HepG2 (cell line): ENCODE measurements at regions not wholly inside any gene's neighbourhood (a gene's known extent, or its start where the extent isn't known, plus 50 kb on each side); places are given as distances from the start of the nearest gene placed in this dataset.

Source experiments
- DR1 ChIP-seq: sonication (generic); formaldehyde crosslinking; IDR thresholded peaks from 2 replicates; pipeline ENCODE4 v1.8.0; 2021; ENCODE audit warnings: mild to moderate bottlenecking, missing genetic modification reagents, inconsistent platforms
- FOXJ3 ChIP-seq: sonication (generic); formaldehyde crosslinking; IDR thresholded peaks from 2 replicates; pipeline ENCODE4 v1.4.0; 2020; ENCODE audit warnings: missing genetic modification reagents, mild to moderate bottlenecking, borderline replicate concordance
- FOXK1 ChIP-seq: sonication (generic); formaldehyde crosslinking; IDR thresholded peaks from 2 replicates; pipeline ENCODE4 v1.4.0; 2020; ENCODE audit warnings: low read depth, missing genetic modification reagents, borderline replicate concordance
- GATA4 ChIP-seq: sonication (generic); IDR thresholded peaks from 2 replicates; pipeline ENCODE4 v1.6.1; 2016; ENCODE audit warnings: antibody characterized with exemption, low read depth, borderline replicate concordance
- HNF4A ChIP-seq: sonication (generic); formaldehyde crosslinking; IDR thresholded peaks from 2 replicates; pipeline ENCODE4 v1.4.0; 2020; ENCODE audit warnings: missing genetic modification reagents
- HNRNPK ChIP-seq: fragments of 200-400 bp; formaldehyde crosslinking; IDR thresholded peaks from 2 replicates; pipeline ENCODE4 v1.6.1; 2018; ENCODE audit warnings: low read length, low read depth, moderate library complexity, mild to moderate bottlenecking; ENCODE audit not compliant: poor library complexity, severe bottlenecking
- KDM6A ChIP-seq: IDR thresholded peaks from 2 replicates; pipeline ENCODE4 v1.6.1; 2016; ENCODE audit warnings: low read depth
- MAX ChIP-seq: IDR thresholded peaks from 2 replicates; pipeline ENCODE4 v1.6.1; 2012; ENCODE audit warnings: inconsistent platforms
- MEIS2 ChIP-seq: sonication (generic); formaldehyde crosslinking; IDR thresholded peaks from 2 replicates; pipeline ENCODE4 v1.9.0; 2021; ENCODE audit warnings: mild to moderate bottlenecking, missing genetic modification reagents
- MLX ChIP-seq: IDR thresholded peaks from 2 replicates; pipeline ENCODE4 v1.6.1; 2016
- NR2F6 ChIP-seq, 2 experiments: IDR thresholded peaks; 2 replicates each; pipeline ENCODE4 v1.6.1; 2016; ENCODE audit warnings: antibody characterized with exemption in 1 of 2, mild to moderate bottlenecking in 1 of 2
- SMARCE1 ChIP-seq: fragments of 450-650 bp; IDR thresholded peaks from 2 replicates; pipeline ENCODE4 v1.6.1; 2017; ENCODE audit warnings: borderline replicate concordance
- SYNCRIP ChIP-seq: fragments of 200-400 bp; formaldehyde crosslinking; IDR thresholded peaks from 2 replicates; pipeline ENCODE4 v1.6.1; 2018; ENCODE audit warnings: mild to moderate bottlenecking, low read depth, low read length; ENCODE audit not compliant: insufficient read depth
- TGIF2 ChIP-seq: IDR thresholded peaks from 2 replicates; pipeline ENCODE4 v1.6.1; 2016; ENCODE audit warnings: control low read depth, missing compliant biosample characterization
- TP53 ChIP-seq: sonication (generic); formaldehyde crosslinking; conservative IDR thresholded peaks from 2 replicates; pipeline ENCODE4 v1.4.0; 2020; ENCODE audit warnings: missing genetic modification reagents
- ZNF12 ChIP-seq: sonication (generic); formaldehyde crosslinking; IDR thresholded peaks from 2 replicates; pipeline ENCODE4 v1.5.0; 2020; ENCODE audit warnings: missing genetic modification reagents
- ZNF34 ChIP-seq: sonication (generic); formaldehyde crosslinking; IDR thresholded peaks from 2 replicates; pipeline ENCODE4 v1.4.0; 2020; ENCODE audit warnings: mild to moderate bottlenecking, missing genetic modification reagents, borderline replicate concordance
- ZNF350 ChIP-seq: sonication (generic); formaldehyde crosslinking; IDR thresholded peaks from 2 replicates; pipeline ENCODE4 v1.4.0; 2020; ENCODE audit warnings: mild to moderate bottlenecking, low read depth, missing genetic modification reagents, borderline replicate concordance
- ZNF362 ChIP-seq: sonication (generic); formaldehyde crosslinking; IDR thresholded peaks from 2 replicates; pipeline ENCODE4 v1.4.0; 2020; ENCODE audit warnings: missing genetic modification reagents, mild to moderate bottlenecking, borderline replicate concordance
- ZNF709 ChIP-seq: sonication (generic); formaldehyde crosslinking; IDR thresholded peaks from 2 replicates; pipeline ENCODE4 v1.5.0; 2020; ENCODE audit warnings: mild to moderate bottlenecking, missing genetic modification reagents
- TF ChIP-seq, protein P1 (sequence below): sonication (generic); formaldehyde crosslinking; IDR thresholded peaks from 2 replicates; pipeline ENCODE4 v1.5.0; 2020; ENCODE audit warnings: mild to moderate bottlenecking, missing genetic modification reagents, borderline replicate concordance
- TF ChIP-seq, protein P2 (sequence below): sonication (generic); formaldehyde crosslinking; IDR thresholded peaks from 2 replicates; pipeline ENCODE4 v1.4.0; 2020; ENCODE audit warnings: mild to moderate bottlenecking, missing genetic modification reagents
- TF ChIP-seq, protein P3 (sequence below): IDR thresholded peaks from 2 replicates; pipeline ENCODE4 v1.6.1; 2016

GRCh38 chr2:101614127-101614759, 83.3 kb upstream of the MAP4K4 start (continued):
- no peak for TF ChIP-seq DR1 (CRISPR knock-in tag)
- TF ChIP-seq SMARCE1 = no peak
- TF ChIP-seq FOXJ3 (CRISPR knock-in tag) = peak; percentile 81; the same call in 1 of the 2 replicates
- TF ChIP-seq NR2F6 (IDR thresholded peaks at IDR 0.05) = peak; percentile 43; the same call in 1 of the 2 replicates
- no peak for TF ChIP-seq NR2F6 (CRISPR knock-in tag; IDR thresholded peaks at IDR 0.05)
- TF ChIP-seq MAX = peak; percentile 50; the same call in 1 of the 2 replicates
- peak; percentile 84 for TF ChIP-seq HNF4A (CRISPR knock-in tag)
- TF ChIP-seq, protein P1, sequence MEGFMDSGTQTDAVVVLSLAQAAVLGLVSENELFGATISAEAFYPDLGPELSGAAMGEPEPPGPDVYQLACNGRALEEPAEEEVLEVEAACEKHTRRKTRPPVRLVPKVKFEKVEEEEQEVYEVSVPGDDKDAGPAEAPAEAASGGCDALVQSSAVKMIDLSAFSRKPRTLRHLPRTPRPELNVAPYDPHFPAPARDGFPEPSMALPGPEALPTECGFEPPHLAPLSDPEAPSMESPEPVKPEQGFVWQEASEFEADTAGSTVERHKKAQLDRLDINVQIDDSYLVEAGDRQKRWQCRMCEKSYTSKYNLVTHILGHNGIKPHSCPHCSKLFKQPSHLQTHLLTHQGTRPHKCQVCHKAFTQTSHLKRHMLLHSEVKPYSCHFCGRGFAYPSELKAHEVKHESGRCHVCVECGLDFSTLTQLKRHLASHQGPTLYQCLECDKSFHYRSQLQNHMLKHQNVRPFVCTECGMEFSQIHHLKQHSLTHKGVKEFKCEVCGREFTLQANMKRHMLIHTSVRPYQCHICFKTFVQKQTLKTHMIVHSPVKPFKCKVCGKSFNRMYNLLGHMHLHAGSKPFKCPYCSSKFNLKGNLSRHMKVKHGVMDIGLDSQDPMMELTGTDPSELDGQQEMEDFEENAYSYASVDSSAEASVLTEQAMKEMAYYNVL = 0 out of 2 replicates have a peak, but pooled peaks have one; percentile 53
- TF ChIP-seq ZNF709 (CRISPR knock-in tag) = peak; percentile 38; the same call in 1 of the 2 replicates
- TF ChIP-seq SYNCRIP = no peak
- TF ChIP-seq HNRNPK = no peak
- peak; percentile 46; the same call in 1 of the 2 replicates for TF ChIP-seq ZNF12 (CRISPR knock-in tag)
- TF ChIP-seq ZNF34 (CRISPR knock-in tag) = no peak
- TF ChIP-seq ZNF350 (CRISPR knock-in tag) = peak; percentile 33
- peak; percentile 29; the same call in 1 of the 2 replicates for TF ChIP-seq KDM6A (CRISPR knock-in tag)
- TF ChIP-seq MLX (CRISPR knock-in tag) = 0 out of 2 replicates have a peak, but pooled peaks have one; percentile 14
- peak; percentile 21; the same call in 1 of the 2 replicates for TF ChIP-seq MEIS2 (CRISPR knock-in tag)
- no peak for TF ChIP-seq TP53
- TF ChIP-seq, protein P2, sequence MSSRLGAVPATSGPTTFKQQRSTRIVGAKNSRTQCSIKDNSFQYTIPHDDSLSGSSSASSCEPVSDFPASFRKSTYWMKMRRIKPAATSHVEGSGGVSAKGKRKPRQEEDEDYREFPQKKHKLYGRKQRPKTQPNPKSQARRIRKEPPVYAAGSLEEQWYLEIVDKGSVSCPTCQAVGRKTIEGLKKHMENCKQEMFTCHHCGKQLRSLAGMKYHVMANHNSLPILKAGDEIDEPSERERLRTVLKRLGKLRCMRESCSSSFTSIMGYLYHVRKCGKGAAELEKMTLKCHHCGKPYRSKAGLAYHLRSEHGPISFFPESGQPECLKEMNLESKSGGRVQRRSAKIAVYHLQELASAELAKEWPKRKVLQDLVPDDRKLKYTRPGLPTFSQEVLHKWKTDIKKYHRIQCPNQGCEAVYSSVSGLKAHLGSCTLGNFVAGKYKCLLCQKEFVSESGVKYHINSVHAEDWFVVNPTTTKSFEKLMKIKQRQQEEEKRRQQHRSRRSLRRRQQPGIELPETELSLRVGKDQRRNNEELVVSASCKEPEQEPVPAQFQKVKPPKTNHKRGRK = no peak
- TF ChIP-seq GATA4 = 0 out of 2 replicates have a peak, but pooled peaks have one; percentile 30
- TF ChIP-seq FOXK1 = peak; percentile 65; the same call in 1 of the 2 replicates
- 0 out of 2 replicates have a peak, but pooled peaks have one; percentile 33 for TF ChIP-seq ZNF362 (CRISPR knock-in tag)
- TF ChIP-seq TGIF2 (CRISPR knock-in tag) = 0 out of 2 replicates have a peak, but pooled peaks have one; percentile 72
- TF ChIP-seq, protein P3, sequence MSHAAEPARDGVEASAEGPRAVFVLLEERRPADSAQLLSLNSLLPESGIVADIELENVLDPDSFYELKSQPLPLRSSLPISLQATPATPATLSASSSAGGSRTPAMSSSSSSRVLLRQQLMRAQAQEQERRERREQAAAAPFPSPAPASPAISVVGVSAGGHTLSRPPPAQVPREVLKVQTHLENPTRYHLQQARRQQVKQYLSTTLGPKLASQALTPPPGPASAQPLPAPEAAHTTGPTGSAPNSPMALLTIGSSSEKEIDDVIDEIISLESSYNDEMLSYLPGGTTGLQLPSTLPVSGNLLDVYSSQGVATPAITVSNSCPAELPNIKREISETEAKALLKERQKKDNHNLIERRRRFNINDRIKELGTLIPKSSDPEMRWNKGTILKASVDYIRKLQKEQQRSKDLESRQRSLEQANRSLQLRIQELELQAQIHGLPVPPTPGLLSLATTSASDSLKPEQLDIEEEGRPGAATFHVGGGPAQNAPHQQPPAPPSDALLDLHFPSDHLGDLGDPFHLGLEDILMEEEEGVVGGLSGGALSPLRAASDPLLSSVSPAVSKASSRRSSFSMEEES (CRISPR knock-in tag) = peak; percentile 57; the same call in 1 of the 2 replicates
